GM12878 (cell line): ENCODE measurements at regions not wholly inside any gene's neighbourhood (a gene's known extent, or its start where the extent isn't known, plus 50 kb on each side); places are given as distances from the start of the nearest gene placed in this dataset.

ENCODE experiments used
- EZH2 ChIP-seq: IDR thresholded peaks from 2 replicates; pipeline ENCODE4 v1.6.1; 2012; ENCODE audit warnings: low read depth, mild to moderate bottlenecking, control low read depth, inconsistent platforms, low read length, borderline replicate concordance; ENCODE audit not compliant: control insufficient read depth
- NRF1 ChIP-seq: conservative IDR thresholded peaks from 2 replicates; pipeline ENCODE4 v1.6.1; 2011; ENCODE audit warnings: mild to moderate bottlenecking, low read depth, low read length, improper control_type of control experiment

DNA sequence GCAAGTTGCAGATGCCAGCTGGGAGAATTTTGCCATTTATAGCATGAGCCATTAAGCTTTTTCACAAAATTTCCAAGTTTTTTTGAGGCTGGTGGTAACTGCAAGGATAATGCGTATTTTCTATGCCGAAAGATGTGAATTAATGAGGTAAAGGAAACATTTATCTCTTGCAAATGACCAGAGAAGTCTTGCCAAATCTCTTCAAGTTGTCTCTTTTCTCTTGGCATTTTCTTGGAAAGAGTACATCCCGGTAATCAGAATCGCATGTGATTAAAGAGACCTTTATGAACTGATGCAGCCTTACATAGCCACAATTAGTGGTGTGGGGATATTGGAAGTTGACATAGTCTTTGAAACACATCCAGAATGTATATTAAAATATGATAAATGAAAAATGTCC, 136.5 kb upstream of the MMADHC start:
- TF ChIP-seq NRF1 (no peak), EZH2 (no peak)
